ENCODE measurements at regions not wholly inside any gene's neighbourhood (a gene's known extent, or its start where the extent isn't known, plus 50 kb on each side); places are given as distances from the start of the nearest gene placed in this dataset.

- Histone ChIP-seq H3K4me1 (ENCODE audit: insufficient read depth, low read length) (peaks cover 76% of the 10 kb centered on the region), H3K79me2 (ENCODE audit: insufficient read depth, low read length) (no peaks in the 10 kb centered on the region), H2AFZ (ENCODE audit: low read length) (no peak overlapping the region), H3K36me3 (replicated peaks in 1 of 2; ENCODE audit: control insufficient read depth in 1 of 2, insufficient read depth in 2 of 2, low read length in 2 of 2) (no peaks in the 10 kb centered on the region), H3K4me3 (replicated peaks in 1 of 3; ENCODE audit: insufficient read depth in 1 of 3, low read depth in 2 of 3, low read length in 3 of 3) (no peak overlapping the region), H3K4me2 (ENCODE audit: low read depth, low read length) (no peak overlapping the region), H4K20me1 (ENCODE audit: insufficient read depth, low read length) (no peaks in the 10 kb centered on the region), H3K27ac (ENCODE audit: extremely low read length, insufficient read depth, low read length) (no peak overlapping the region), H3K9ac (ENCODE audit: insufficient read depth, low read depth, low read length) (no peak overlapping the region), H3K9me3 (ENCODE audit: low read length) (no peaks in the 10 kb centered on the region), H3K27me3 (ENCODE audit: control insufficient read depth in 1 of 2, insufficient read depth in 2 of 2, low read length in 2 of 2) (no peaks in the 10 kb centered on the region)
- 84% methylated on average over 1 of the region's 1 CpG for WGBS (ENCODE audit: low lambda C conversion rate)
- ChIA-PET CTCF (ENCODE audit: low intra/inter-chr PET ratio, low total read pairs) (no interaction called here), POLR2A (no interaction called here)
- BruUV-seq (replicated peaks): no TSS peak
- ATAC-seq (no peak), DNase-seq (ENCODE audit: low spot score) (no peak), FAIRE-seq (no peak)
- in situ Hi-C loops (cut with HindIII; ENCODE audit: extremely low pct_ligation_motif_present, low pct_unique_long_range_greater_than_20kb): no loop called here
- intact Hi-C loops (cut with micrococcal nuclease; ENCODE audit: unreplicated experiment): loop anchor here (5.0 kb wide), 1 partner anchor 42 kb away; no protein-coding TSS in a partner anchor
- TF ChIP-seq THAP8 (CRISPR knock-in tag; IDR thresholded peaks at IDR 0.05; ENCODE audit: borderline replicate concordance): no peak
- no peak for TF ChIP-seq HDAC1 (CRISPR knock-in tag; IDR thresholded peaks at IDR 0.05)
- no peak for TF ChIP-seq TAF1 (CRISPR knock-in tag; IDR thresholded peaks at IDR 0.05)
- no peak for TF ChIP-seq FOSL2 (CRISPR knock-in tag; IDR thresholded peaks at IDR 0.05)
- TF ChIP-seq GFI1 (CRISPR knock-in tag; IDR thresholded peaks at IDR 0.05; ENCODE audit: borderline replicate concordance): 0 out of 2 replicates have a peak, but pooled peaks have one; percentile 4
- no peak for TF ChIP-seq EED (CRISPR knock-in tag; IDR thresholded peaks at IDR 0.05)
Measured at GRCh38 chr6:43910149-43910637, 140.2 kb downstream of the VEGFA start.

GRCh38 chr6:43909474-43910148, 139.6 kb downstream of the VEGFA start:
- Histone ChIP-seq H4K20me1 (ENCODE audit: insufficient read depth, low read length) (no peaks in the 10 kb centered on the region), H3K27me3 (ENCODE audit: control insufficient read depth in 1 of 2, insufficient read depth in 2 of 2, low read length in 2 of 2) (no peaks in the 10 kb centered on the region), H3K79me2 (ENCODE audit: insufficient read depth, low read length) (no peaks in the 10 kb centered on the region), H3K4me2 (ENCODE audit: low read depth, low read length) (no peak overlapping the region), H3K9me3 (ENCODE audit: low read length) (no peaks in the 10 kb centered on the region), H3K4me3 (replicated peaks in 1 of 3; ENCODE audit: insufficient read depth in 1 of 3, low read depth in 2 of 3, low read length in 3 of 3) (no peak overlapping the region), H2AFZ (ENCODE audit: low read length) (no peak overlapping the region), H3K27ac (ENCODE audit: extremely low read length, insufficient read depth, low read length) (no peak overlapping the region), H3K36me3 (replicated peaks in 1 of 2; ENCODE audit: control insufficient read depth in 1 of 2, insufficient read depth in 2 of 2, low read length in 2 of 2) (no peaks in the 10 kb centered on the region), H3K4me1 (ENCODE audit: insufficient read depth, low read length) (peaks cover 70% of the 10 kb centered on the region), H3K9ac (ENCODE audit: insufficient read depth, low read depth, low read length) (no peak overlapping the region)
- in situ Hi-C loops (cut with HindIII; ENCODE audit: extremely low pct_ligation_motif_present, low pct_unique_long_range_greater_than_20kb) (no loop called here), intact Hi-C loops (cut with micrococcal nuclease; ENCODE audit: unreplicated experiment) (loop anchor here (5.0 kb wide), 1 partner anchor 43 kb away; no protein-coding TSS in a partner anchor)
- ChIA-PET CTCF (ENCODE audit: low intra/inter-chr PET ratio, low total read pairs) (no interaction called here), POLR2A (no interaction called here)
- BruUV-seq (replicated peaks): no TSS peak
- DNase-seq (ENCODE audit: low spot score) (no peak), ATAC-seq (no peak; the same call in 2 of the 3 replicates), FAIRE-seq (no peak)
- 58% methylated on average over 7 of the region's 7 CpGs for WGBS (ENCODE audit: low lambda C conversion rate)
- TF ChIP-seq ARNTL (CRISPR knock-in tag; IDR thresholded peaks at IDR 0.05) (no peak), ZNF784 (CRISPR knock-in tag; IDR thresholded peaks at IDR 0.05; ENCODE audit: borderline replicate concordance) (no peak), NR3C1 (CRISPR knock-in tag; IDR thresholded peaks at IDR 0.05) (no peak), ZNF768 (CRISPR knock-in tag; IDR thresholded peaks at IDR 0.05) (peak; percentile 18; the same call in 1 of the 2 replicates), ZNF207 (IDR thresholded peaks at IDR 0.05; ENCODE audit: borderline replicate concordance) (no peak), ZNF629 (CRISPR knock-in tag; conservative IDR thresholded peaks at IDR 0.05) (peak; percentile 32; the same call in 1 of the 2 replicates), GFI1 (CRISPR knock-in tag; IDR thresholded peaks at IDR 0.05; ENCODE audit: borderline replicate concordance) (0 out of 2 replicates have a peak, but pooled peaks have one; percentile 17), ZNF263 (CRISPR knock-in tag; IDR thresholded peaks at IDR 0.05) (no peak), KDM1A (CRISPR knock-in tag; IDR thresholded peaks at IDR 0.05) (no peak), ZSCAN20 (CRISPR knock-in tag; IDR thresholded peaks at IDR 0.05; ENCODE audit: borderline replicate concordance) (no peak), ZNF747 (CRISPR knock-in tag; IDR thresholded peaks at IDR 0.05; ENCODE audit: borderline replicate concordance) (0 out of 2 replicates have a peak, but pooled peaks have one; percentile 47), KLF13 (CRISPR knock-in tag; IDR thresholded peaks at IDR 0.05) (no peak), ZFY (CRISPR knock-in tag; IDR thresholded peaks at IDR 0.05) (peak; percentile 38; the same call in 1 of the 2 replicates), ZNF549 (CRISPR knock-in tag; IDR thresholded peaks at IDR 0.05) (no peak), DNMT3B (CRISPR knock-in tag; conservative IDR thresholded peaks at IDR 0.05) (no peak)
